Ishikawa (cell line): ENCODE measurements at regions not wholly inside any gene's neighbourhood (a gene's known extent, or its start where the extent isn't known, plus 50 kb on each side); places are given as distances from the start of the nearest gene placed in this dataset.

Source experiments
- CEBPB ChIP-seq: IDR thresholded peaks from 2 replicates; pipeline ENCODE4 v1.6.1; 2012
- CREB1 ChIP-seq: IDR thresholded peaks from 2 replicates; pipeline ENCODE4 v1.6.1; 2012; ENCODE audit warnings: low read depth
- EGR1 ChIP-seq: IDR thresholded peaks from 2 replicates; pipeline ENCODE4 v1.6.1; 2012
- EP300 ChIP-seq: IDR thresholded peaks from 2 replicates; pipeline ENCODE4 v1.6.1; 2012; ENCODE audit warnings: borderline replicate concordance
- FOXM1 ChIP-seq: IDR thresholded peaks from 2 replicates; pipeline ENCODE4 v1.6.1; 2012; ENCODE audit warnings: low read depth, borderline replicate concordance
- NFIC ChIP-seq: IDR thresholded peaks from 2 replicates; pipeline ENCODE4 v1.6.1; 2012
- RAD21 ChIP-seq: IDR thresholded peaks from 2 replicates; pipeline ENCODE4 v1.6.1; 2012; ENCODE audit warnings: low read depth
- TAF1 ChIP-seq: IDR thresholded peaks from 2 replicates; pipeline ENCODE4 v1.6.1; 2012; ENCODE audit warnings: low read depth, mild to moderate bottlenecking
- TCF12 ChIP-seq: IDR thresholded peaks from 2 replicates; pipeline ENCODE4 v1.6.1; 2012; ENCODE audit warnings: low read depth
- TEAD4 ChIP-seq: IDR thresholded peaks from 2 replicates; pipeline ENCODE4 v1.6.1; 2012
- YY1 ChIP-seq: IDR thresholded peaks from 2 replicates; pipeline ENCODE4 v1.6.1; 2012; ENCODE audit warnings: low read depth
- ZBTB7A ChIP-seq: IDR thresholded peaks from 2 replicates; pipeline ENCODE4 v1.6.1; 2012; ENCODE audit warnings: low read depth
- TF ChIP-seq, protein P1 (sequence below): IDR thresholded peaks from 2 replicates; pipeline ENCODE4 v1.6.1; 2012
- TF ChIP-seq, protein P2 (sequence below): IDR thresholded peaks from 2 replicates; pipeline ENCODE4 v1.6.1; 2012; ENCODE audit warnings: low read depth, mild to moderate bottlenecking
- TF ChIP-seq, protein P3 (sequence below): IDR thresholded peaks from 2 replicates; pipeline ENCODE4 v1.6.1; 2012

DNA sequence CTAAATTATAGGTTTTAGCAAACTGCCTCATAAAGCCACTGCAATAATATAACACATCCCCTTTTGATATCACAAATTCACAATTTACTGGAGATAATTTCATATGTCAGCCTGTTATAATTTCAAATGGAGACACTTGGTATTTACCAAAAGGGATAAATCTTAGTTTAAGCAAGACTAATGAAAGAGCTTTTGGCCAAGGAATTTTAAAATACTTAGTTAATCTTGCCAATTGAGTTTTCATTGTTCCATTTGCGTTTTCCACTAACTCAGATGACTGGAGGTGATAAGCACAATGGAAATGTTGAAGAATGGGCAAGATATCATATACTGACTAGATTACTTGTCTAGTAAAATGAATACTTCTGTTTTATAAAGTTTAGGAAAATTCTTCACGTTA is 379.3 kb upstream of the SYT4 start:
- TF ChIP-seq CREB1 (no peak), ZBTB7A (no peak), RAD21 (no peak), YY1 (no peak), EGR1 (no peak), TEAD4 (no peak), FOXM1 (no peak), EP300 (no peak), NFIC (no peak), TAF1 (no peak), TCF12 (no peak), CEBPB (no peak)
- TF ChIP-seq, protein P1, sequence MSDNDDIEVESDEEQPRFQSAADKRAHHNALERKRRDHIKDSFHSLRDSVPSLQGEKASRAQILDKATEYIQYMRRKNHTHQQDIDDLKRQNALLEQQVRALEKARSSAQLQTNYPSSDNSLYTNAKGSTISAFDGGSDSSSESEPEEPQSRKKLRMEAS, result no peak
- TF ChIP-seq, protein P2, sequence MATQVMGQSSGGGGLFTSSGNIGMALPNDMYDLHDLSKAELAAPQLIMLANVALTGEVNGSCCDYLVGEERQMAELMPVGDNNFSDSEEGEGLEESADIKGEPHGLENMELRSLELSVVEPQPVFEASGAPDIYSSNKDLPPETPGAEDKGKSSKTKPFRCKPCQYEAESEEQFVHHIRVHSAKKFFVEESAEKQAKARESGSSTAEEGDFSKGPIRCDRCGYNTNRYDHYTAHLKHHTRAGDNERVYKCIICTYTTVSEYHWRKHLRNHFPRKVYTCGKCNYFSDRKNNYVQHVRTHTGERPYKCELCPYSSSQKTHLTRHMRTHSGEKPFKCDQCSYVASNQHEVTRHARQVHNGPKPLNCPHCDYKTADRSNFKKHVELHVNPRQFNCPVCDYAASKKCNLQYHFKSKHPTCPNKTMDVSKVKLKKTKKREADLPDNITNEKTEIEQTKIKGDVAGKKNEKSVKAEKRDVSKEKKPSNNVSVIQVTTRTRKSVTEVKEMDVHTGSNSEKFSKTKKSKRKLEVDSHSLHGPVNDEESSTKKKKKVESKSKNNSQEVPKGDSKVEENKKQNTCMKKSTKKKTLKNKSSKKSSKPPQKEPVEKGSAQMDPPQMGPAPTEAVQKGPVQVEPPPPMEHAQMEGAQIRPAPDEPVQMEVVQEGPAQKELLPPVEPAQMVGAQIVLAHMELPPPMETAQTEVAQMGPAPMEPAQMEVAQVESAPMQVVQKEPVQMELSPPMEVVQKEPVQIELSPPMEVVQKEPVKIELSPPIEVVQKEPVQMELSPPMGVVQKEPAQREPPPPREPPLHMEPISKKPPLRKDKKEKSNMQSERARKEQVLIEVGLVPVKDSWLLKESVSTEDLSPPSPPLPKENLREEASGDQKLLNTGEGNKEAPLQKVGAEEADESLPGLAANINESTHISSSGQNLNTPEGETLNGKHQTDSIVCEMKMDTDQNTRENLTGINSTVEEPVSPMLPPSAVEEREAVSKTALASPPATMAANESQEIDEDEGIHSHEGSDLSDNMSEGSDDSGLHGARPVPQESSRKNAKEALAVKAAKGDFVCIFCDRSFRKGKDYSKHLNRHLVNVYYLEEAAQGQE, result no peak
- TF ChIP-seq, protein P3, sequence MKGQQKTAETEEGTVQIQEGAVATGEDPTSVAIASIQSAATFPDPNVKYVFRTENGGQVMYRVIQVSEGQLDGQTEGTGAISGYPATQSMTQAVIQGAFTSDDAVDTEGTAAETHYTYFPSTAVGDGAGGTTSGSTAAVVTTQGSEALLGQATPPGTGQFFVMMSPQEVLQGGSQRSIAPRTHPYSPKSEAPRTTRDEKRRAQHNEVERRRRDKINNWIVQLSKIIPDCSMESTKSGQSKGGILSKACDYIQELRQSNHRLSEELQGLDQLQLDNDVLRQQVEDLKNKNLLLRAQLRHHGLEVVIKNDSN, result no peak

DNA sequence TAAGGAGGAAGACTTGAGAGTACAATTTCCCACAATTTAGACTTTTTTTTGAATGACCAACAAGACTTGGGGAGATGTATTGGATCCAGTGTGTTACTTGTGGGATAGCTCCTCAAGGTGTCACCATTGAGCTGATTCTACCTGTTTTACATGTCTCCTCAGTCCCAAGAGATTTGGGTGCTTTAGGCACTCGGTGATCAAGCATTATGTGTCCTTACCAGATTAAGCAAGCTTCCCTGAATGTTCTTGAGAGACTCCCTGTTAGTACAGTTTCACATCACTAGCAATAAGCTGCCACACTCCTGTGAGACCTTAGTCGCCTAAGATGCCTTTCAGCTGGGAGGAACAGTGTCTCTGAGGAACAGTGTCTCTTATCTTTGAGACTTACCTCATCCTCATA is 384.3 kb upstream of the SYT4 start:
- TF ChIP-seq CREB1 (no peak), ZBTB7A (no peak), EGR1 (no peak), FOXM1 (no peak), TEAD4 (no peak), RAD21 (peak; percentile 64), TCF12 (no peak)
- TF ChIP-seq, protein P2, result no peak

DNA sequence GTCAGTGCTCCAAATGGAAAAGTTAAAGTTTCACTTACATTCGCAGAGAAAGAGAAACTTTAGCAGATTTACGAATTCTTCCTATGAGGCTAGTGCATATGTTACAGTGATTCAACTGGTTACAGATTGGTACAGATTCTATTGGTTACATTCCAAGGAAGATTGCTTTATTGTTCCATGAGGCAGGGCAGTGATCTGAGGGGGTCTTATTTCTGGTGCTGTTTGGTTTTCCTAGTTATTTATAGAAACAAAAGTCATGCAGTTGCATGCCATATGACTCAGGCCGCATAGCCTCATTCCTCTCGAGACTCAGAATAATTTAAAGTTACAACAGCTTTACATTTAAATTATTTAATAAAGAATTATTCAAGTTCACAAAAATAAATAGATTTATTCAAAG is 385.4 kb upstream of the SYT4 start:
- TF ChIP-seq EGR1, result no peak
- no peak for TF ChIP-seq TCF12
- no peak for TF ChIP-seq EP300
- TF ChIP-seq CEBPB, result no peak
- no peak for TF ChIP-seq YY1
- no peak for TF ChIP-seq FOXM1
- no peak for TF ChIP-seq RAD21

DNA sequence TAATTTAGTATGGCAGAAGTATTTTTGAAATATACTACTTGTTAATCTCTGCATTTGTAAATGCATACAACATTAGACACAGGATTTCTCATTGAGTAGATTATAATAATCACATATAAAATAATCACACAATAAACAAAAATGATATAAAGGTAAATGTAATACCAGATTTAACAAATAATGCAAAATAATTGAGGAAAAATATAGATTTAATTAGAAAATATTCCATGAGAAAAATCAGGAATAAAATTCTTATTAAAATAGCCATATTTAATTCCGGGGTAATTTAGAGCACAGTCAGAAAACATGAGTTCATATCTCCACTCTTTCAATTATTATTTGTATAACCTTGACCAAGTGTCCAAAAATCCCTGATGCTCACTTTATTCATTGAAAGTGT is 385.9 kb upstream of the SYT4 start:
- TF ChIP-seq, protein P1, result no peak
- TF ChIP-seq, protein P3, result no peak
- no peak for TF ChIP-seq RAD21
- no peak for TF ChIP-seq TEAD4
- TF ChIP-seq EGR1, result no peak
- TF ChIP-seq YY1, result no peak
- no peak for TF ChIP-seq ZBTB7A
- TF ChIP-seq, protein P2, result no peak
- TF ChIP-seq TAF1, result no peak
- TF ChIP-seq CREB1, result no peak
- TF ChIP-seq EP300, result no peak
- no peak for TF ChIP-seq CEBPB
- no peak for TF ChIP-seq FOXM1
- no peak for TF ChIP-seq TCF12
- TF ChIP-seq NFIC, result no peak

DNA sequence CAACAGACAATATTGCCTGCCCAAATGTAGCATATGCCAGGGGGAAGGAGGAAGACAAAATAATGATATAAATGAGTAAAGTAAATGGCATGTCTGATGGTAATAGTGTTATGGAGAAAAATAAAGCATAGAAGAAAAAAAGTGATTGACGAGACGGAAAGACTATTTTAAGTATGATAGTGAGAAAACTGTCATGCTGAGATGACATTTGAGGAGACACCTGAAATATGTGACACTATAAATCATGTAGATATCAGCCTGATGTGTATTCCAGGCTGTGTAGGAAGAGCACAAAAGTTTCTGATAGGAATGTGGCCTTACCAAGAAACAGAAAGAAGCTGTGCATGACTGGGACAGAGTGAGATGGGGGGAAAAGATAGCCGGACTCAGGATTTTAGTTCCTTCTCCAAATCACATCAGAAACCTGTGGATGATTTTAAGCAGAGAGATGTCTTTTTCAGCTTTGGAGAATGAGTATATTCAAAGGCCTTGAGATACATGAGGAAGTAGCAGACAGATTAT is 387.3 kb upstream of the SYT4 start:
- TF ChIP-seq, protein P2, result no peak
- no peak for TF ChIP-seq EP300
- TF ChIP-seq YY1, result no peak
- TF ChIP-seq, protein P3, result no peak
- TF ChIP-seq CEBPB, result no peak
- TF ChIP-seq TCF12, result no peak
- no peak for TF ChIP-seq ZBTB7A
- no peak for TF ChIP-seq NFIC
- no peak for TF ChIP-seq TEAD4
- TF ChIP-seq TAF1, result no peak
